Sigmoid colon (tissue), 4 donors: ENCODE measurements at regions not wholly inside any gene's neighbourhood (a gene's known extent, or its start where the extent isn't known, plus 50 kb on each side); places are given as distances from the start of the nearest gene placed in this dataset.

Source experiments
- CTCF ChIP-seq, 4 experiments: fragments of 450-650 bp in 3 of 4; fragments of 200-600 bp in 1 of 4; IDR thresholded peaks; one replicate each; pipeline ENCODE4 v1.5.1; 2016 to 2019; ENCODE audit warnings: antibody characterized with exemption in 4 of 4, mild to moderate bottlenecking in 3 of 4, moderate library complexity in 2 of 4
- EP300 ChIP-seq, 4 donors: sonication (generic); formaldehyde crosslinking; IDR thresholded peaks; one replicate each; pipeline ENCODE4 v1.6.1; 2017; ENCODE audit warnings: antibody characterized with exemption in 4 of 4

DNA sequence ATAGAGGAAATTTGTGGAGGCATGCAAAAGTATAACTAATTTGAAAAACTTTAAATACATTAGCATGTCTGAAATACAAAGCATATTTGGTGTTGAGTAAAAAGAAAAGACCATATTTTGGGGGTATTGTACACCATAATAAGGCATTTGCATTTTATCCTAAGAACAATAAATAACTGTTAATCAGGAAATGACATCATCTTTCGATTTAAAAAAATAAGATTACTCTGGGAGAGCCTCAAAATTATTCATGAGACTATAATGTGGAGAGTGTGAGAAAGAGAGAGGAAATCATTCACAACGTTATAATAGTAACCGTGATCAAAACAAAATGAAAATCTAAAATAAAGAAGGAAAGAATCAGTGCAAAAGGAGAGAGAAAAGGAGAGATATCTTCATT, 712.3 kb upstream of the POT1 start:
- TF ChIP-seq EP300 (IDR thresholded peaks at IDR 0.05) (no peak), CTCF (IDR thresholded peaks at IDR 0.05) (no peak)
